Right lobe of liver (tissue), 6 donors: ENCODE measurements at regions not wholly inside any gene's neighbourhood (a gene's known extent, or its start where the extent isn't known, plus 50 kb on each side); places are given as distances from the start of the nearest gene placed in this dataset.

Source experiments
- ATAC-seq, 4 donors: fragments of 200-7000 bp; cut with Tn5 transposase; one replicate each; pipeline ENCODE4 v1.9.1; 2020; ENCODE audit warnings: mild to moderate bottlenecking in 4 of 4, moderate library complexity in 4 of 4
- DNase-seq, 3 donors: peaks; one replicate each; pipeline ENCODE4 v3.0.0-alpha.2; 2020
- H3K27ac ChIP-seq, 3 donors: fragments of 200-600 bp; one replicate each; pipeline ENCODE4 v1.8.0; 2022
- H3K27me3 ChIP-seq, 2 donors: fragments of 200-600 bp; one replicate each; pipeline ENCODE4 v1.8.0; 2022
- H3K36me3 ChIP-seq, 4 donors: fragments of 200-600 bp; sonication (generic) in 1 of 4; one replicate each; pipeline versions ENCODE4 v1.5.1 to v1.8.0; 2017 to 2022; ENCODE audit warnings: control low read depth in 1 of 4
- H3K4me1 ChIP-seq, 4 donors: fragments of 200-600 bp; sonication (generic) in 1 of 4; one replicate each; pipeline versions ENCODE4 v1.5.1 to v1.8.0; 2017 to 2022; ENCODE audit warnings: control low read depth in 1 of 4
- H3K4me3 ChIP-seq, 3 donors: fragments of 200-600 bp; one replicate each; pipeline ENCODE4 v1.8.0; 2022
- H3K9me3 ChIP-seq, 4 donors: fragments of 200-600 bp; sonication (generic) in 1 of 4; one replicate each; pipeline versions ENCODE4 v1.5.1 to v1.8.0; 2017 to 2022; ENCODE audit warnings: control low read depth in 1 of 4
- POLR2A ChIP-seq: fragments of 450-650 bp; IDR thresholded peaks from one replicate; pipeline ENCODE4 v1.6.1; 2017; ENCODE audit warnings: antibody characterized with exemption, mild to moderate bottlenecking
- WGBS: methylation state at CpG from one replicate; pipeline ENCODE4 v1.1.6; 2018; ENCODE audit warnings: low coverage, low lambda C conversion rate; ENCODE audit not compliant: insufficient coverage; ENCODE audit errors: missing lambda C conversion rate; 5-methylcytosine and 5-hydroxymethylcytosine counted together
- intact Hi-C, 2 donors: fragments of 100-400 bp; cut with DNase I; formaldehyde crosslinking; loops; one replicate each; pipeline versions ENCODE4 v1.11.2 to v1.14.1; 2022
- TF ChIP-seq, protein P1 (sequence below), 4 donors: fragments of 200-600 bp in 3 of 4; fragments of 450-650 bp in 1 of 4; IDR thresholded peaks; one replicate each; pipeline versions ENCODE4 v1.5.1 to v1.8.0; 2016 to 2022; ENCODE audit warnings: antibody characterized with exemption in 4 of 4, mild to moderate bottlenecking in 2 of 4
- donor health status: DM: no; HTN: yes; CAD: no.
- donor health status: DM: no; HTN: no; CAD: no.
- donor health status: DM: no; HTN: no; CAD: no.
- donor health status: DM: no; HTN: yes; CAD: no.
- donor health status: DM: no; HTN: yes; CAD: no.

DNA sequence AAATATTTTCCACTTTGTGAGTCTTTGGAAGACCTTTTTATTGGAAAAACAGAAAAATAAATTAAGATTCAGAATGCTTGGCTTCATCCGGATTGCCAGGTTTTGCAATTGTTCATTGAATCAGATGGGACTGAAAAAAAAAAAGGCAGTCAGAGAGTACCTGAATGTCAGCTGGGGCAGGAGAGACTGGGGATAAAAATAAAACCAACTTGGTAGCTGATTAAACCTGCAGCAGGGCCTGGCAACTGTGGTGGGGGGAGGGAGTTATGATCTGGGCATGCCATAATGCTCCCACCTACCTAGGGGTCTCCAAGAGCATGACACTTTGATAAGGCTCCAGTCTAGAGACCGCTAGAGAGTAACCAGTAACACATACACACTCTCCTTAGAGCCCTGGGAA lies 454.4 kb downstream of the DTWD2 start:
- no peaks in the 10 kb centered on the region for H3K36me3 ChIP-seq
- H3K4me1 ChIP-seq, result no peaks in the 10 kb centered on the region
- ATAC-seq, result no peak
- WGBS, result 56% methylated on average over 2 of the region's 2 CpGs
- H3K27me3 ChIP-seq, result no peaks in the 10 kb centered on the region
- no peak for DNase-seq
- intact Hi-C loops, result no loop called here
- no peaks in the 10 kb centered on the region for H3K9me3 ChIP-seq
- TF ChIP-seq POLR2A, result no peak
- TF ChIP-seq, protein P1, sequence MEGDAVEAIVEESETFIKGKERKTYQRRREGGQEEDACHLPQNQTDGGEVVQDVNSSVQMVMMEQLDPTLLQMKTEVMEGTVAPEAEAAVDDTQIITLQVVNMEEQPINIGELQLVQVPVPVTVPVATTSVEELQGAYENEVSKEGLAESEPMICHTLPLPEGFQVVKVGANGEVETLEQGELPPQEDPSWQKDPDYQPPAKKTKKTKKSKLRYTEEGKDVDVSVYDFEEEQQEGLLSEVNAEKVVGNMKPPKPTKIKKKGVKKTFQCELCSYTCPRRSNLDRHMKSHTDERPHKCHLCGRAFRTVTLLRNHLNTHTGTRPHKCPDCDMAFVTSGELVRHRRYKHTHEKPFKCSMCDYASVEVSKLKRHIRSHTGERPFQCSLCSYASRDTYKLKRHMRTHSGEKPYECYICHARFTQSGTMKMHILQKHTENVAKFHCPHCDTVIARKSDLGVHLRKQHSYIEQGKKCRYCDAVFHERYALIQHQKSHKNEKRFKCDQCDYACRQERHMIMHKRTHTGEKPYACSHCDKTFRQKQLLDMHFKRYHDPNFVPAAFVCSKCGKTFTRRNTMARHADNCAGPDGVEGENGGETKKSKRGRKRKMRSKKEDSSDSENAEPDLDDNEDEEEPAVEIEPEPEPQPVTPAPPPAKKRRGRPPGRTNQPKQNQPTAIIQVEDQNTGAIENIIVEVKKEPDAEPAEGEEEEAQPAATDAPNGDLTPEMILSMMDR (IDR thresholded peaks at IDR 0.05), result no peak
- no peak overlapping the region for H3K4me3 ChIP-seq
- H3K27ac ChIP-seq, result no peak overlapping the region

DNA sequence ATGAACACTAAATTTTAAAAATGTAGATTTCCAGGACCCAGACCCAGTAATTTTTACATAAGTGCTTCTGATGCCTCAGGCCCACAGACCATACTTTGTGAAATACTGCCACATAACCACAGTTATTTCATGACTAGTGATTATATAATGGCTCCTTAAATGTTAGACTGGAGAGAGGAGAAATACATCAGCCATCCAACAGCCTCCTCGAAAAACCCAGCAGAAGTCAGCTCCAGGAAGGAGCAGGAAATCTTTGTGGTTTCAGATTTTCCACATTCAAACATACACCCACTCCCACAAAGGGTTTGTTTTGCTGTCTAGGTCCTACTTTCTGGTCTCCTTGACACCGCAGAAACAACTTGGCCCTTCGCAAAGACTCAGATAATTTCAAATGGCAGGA lies 455.2 kb downstream of the DTWD2 start:
- 43% methylated on average over 3 of the region's 3 CpGs for WGBS
- H3K4me1 ChIP-seq, result no peaks in the 10 kb centered on the region
- no peak for ATAC-seq
- H3K4me3 ChIP-seq, result no peak overlapping the region
- no peak for TF ChIP-seq POLR2A
- TF ChIP-seq, protein P1 (IDR thresholded peaks at IDR 0.05), result no peak
- no peak overlapping the region for H3K27ac ChIP-seq
- no peaks in the 10 kb centered on the region for H3K36me3 ChIP-seq
- no peaks in the 10 kb centered on the region for H3K27me3 ChIP-seq
- DNase-seq, result no peak
- intact Hi-C loops, result no loop called here
- H3K9me3 ChIP-seq, result no peaks in the 10 kb centered on the region

DNA sequence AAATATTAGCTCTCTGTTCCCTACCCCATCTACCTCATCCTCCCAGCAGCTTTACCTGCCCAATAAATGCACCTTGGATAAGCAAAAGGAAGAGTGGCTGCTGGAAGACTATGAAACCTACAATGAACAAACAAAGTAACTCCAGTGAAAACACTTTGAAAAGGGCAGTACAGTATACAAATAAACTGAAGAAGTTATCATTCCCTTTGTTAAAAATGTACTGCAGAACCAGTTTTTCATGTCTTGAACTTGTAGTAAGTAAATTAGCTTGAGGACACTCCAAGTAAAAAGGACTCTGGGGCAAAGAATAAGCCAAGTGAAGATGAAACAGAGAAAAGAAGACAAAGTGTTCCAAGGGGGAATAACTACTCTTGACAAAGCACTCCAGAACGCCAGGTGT lies 457.1 kb downstream of the DTWD2 start:
- Histone ChIP-seq H3K27me3 (no peaks in the 10 kb centered on the region), H3K27ac (no peak overlapping the region), H3K36me3 (no peaks in the 10 kb centered on the region), H3K4me1 (no peaks in the 10 kb centered on the region), H3K4me3 (no peak overlapping the region), H3K9me3 (no peaks in the 10 kb centered on the region)
- TF ChIP-seq, protein P1 (IDR thresholded peaks at IDR 0.05), result no peak
- TF ChIP-seq POLR2A, result no peak
- DNase-seq (no peak), ATAC-seq (no peak)
- intact Hi-C loops, result no loop called here
- 29% methylated on average over 1 of the region's 1 CpG for WGBS

DNA sequence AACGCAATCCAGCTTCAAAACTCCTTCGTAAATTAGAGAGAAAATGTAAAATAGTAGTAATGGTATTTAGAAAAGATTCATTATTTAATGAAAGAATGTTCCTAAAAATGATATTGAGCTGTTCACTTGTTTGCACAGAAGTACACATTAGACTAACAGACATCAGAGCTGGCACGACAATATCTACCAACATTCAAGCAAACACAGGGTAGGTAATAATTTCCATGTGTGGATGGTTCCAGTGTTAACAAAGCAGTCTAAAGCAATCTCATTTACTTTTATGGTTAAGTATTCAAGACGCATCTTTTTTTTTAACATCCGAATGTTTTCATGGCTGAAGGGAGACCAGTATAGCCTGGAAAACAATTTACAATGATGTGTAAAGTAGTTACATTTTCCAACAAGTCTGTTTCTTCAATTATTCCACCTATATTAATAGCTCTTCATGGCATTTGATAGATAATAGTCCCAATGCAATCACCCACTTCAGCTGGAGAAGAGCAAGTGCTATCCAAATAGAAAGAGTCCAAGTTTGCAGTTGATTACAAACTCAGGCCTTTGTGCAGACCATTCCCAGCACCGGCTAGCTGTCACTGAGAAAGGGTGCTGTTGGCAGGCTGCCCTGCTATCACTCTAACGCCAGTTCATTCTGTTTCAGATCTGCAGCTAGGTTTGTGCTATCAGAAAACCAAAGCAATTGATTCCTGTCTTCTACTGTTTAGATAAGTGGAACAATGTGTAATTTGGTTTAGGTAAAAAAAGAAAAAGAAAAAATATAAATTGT lies 458.8 kb downstream of the DTWD2 start:
- peak in 1 of 3 donors; percentile 38 for DNase-seq
- Histone ChIP-seq H3K4me1 (no peaks in the 10 kb centered on the region), H3K4me3 (no peak overlapping the region), H3K27ac (no peak overlapping the region), H3K9me3 (no peaks in the 10 kb centered on the region), H3K36me3 (no peaks in the 10 kb centered on the region), H3K27me3 (no peaks in the 10 kb centered on the region)
- peak in 2 of 4 donors; percentile 36 to 69 for ATAC-seq
- 49% methylated on average over 7 of the region's 7 CpGs for WGBS
- no peak for TF ChIP-seq POLR2A
- TF ChIP-seq, protein P1 (IDR thresholded peaks at IDR 0.05), result no peak
- intact Hi-C loops, result no loop called here
